ENCODE measurements at regions not wholly inside any gene's neighbourhood (a gene's known extent, or its start where the extent isn't known, plus 50 kb on each side); places are given as distances from the start of the nearest gene placed in this dataset.

- TF ChIP-seq, protein P1, sequence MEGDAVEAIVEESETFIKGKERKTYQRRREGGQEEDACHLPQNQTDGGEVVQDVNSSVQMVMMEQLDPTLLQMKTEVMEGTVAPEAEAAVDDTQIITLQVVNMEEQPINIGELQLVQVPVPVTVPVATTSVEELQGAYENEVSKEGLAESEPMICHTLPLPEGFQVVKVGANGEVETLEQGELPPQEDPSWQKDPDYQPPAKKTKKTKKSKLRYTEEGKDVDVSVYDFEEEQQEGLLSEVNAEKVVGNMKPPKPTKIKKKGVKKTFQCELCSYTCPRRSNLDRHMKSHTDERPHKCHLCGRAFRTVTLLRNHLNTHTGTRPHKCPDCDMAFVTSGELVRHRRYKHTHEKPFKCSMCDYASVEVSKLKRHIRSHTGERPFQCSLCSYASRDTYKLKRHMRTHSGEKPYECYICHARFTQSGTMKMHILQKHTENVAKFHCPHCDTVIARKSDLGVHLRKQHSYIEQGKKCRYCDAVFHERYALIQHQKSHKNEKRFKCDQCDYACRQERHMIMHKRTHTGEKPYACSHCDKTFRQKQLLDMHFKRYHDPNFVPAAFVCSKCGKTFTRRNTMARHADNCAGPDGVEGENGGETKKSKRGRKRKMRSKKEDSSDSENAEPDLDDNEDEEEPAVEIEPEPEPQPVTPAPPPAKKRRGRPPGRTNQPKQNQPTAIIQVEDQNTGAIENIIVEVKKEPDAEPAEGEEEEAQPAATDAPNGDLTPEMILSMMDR (IDR thresholded peaks at IDR 0.05) = no peak
- TF ChIP-seq EZH2 (IDR thresholded peaks at IDR 0.05) (no peak), EZH2phosphoT487 (IDR thresholded peaks at IDR 0.05) (no peak)
These were observed 77.8 kb downstream of the TEX36 start for GRCh38 chr10:125605167-125605566.

Measured in neural progenitor cell (in vitro differentiated cells).